Endothelial cell of umbilical vein (primary cell): ENCODE measurements at regions not wholly inside any gene's neighbourhood (a gene's known extent, or its start where the extent isn't known, plus 50 kb on each side); places are given as distances from the start of the nearest gene placed in this dataset.

ENCODE experiments used
- BruUV-seq: library from RNA; stranded (reverse); fragments of 400-500 nt; replicated peaks from 2 replicates; lab custom pipeline; 2021; lab: Mats Ljungman, UMichigan
- CTCF ChIA-PET: fragments of 300-600, 350-600 bp; sonication (Branson Sonifier 250); formaldehyde crosslinking; loops from one replicate; lab custom pipeline; 2021; ENCODE audit warnings: antibody characterized with exemption, inconsistent platforms; lab: Charles Lee
- POLR2A ChIA-PET: fragments of 300-600, 350-600 bp; sonication (Branson Sonifier 250); formaldehyde crosslinking; loops from one replicate; lab custom pipeline; 2021; ENCODE audit warnings: antibody characterized with exemption, inconsistent platforms; lab: Charles Lee
- DNase-seq: peaks from one replicate; pipeline ENCODE4 v3.0.0-alpha.2; 2011; ENCODE audit warnings: low read depth, low spot score
- FAIRE-seq: peaks from 2 replicates; lab custom pipeline; 2011; peaks lifted over from hg19 to GRCh38; lab: Jason Lieb, UNC
- H2AFZ ChIP-seq: 2 replicates; pipeline ENCODE4 v1.6.0; 2012; ENCODE audit warnings: low read depth, low read length, control low read depth, inconsistent platforms
- H3K27ac ChIP-seq: 2 replicates; pipeline ENCODE4 v1.5.1; 2011; ENCODE audit warnings: low read depth, mild to moderate bottlenecking, control low read depth, low read length, moderate library complexity; ENCODE audit not compliant: insufficient read depth
- H3K27me3 ChIP-seq, 2 experiments: 2 replicates each; pipeline versions ENCODE4 v1.6.0 to v1.6.1; 2011; ENCODE audit warnings: low read length in 2 of 2, mixed read lengths in 1 of 2; ENCODE audit not compliant: control insufficient read depth in 2 of 2, insufficient read depth in 2 of 2
- H3K36me3 ChIP-seq, 2 experiments: 2 replicates in 1 of 2; 3 replicates in 1 of 2; pipeline ENCODE4 v1.5.1; 2011; ENCODE audit warnings: low read length in 2 of 2, mild to moderate bottlenecking in 1 of 2, moderate library complexity in 1 of 2; ENCODE audit not compliant: control insufficient read depth in 2 of 2, insufficient read depth in 2 of 2; ENCODE audit errors: extremely low read depth in 1 of 2
- H3K4me1 ChIP-seq: 3 replicates; pipeline ENCODE4 v1.5.1; 2011; ENCODE audit warnings: mild to moderate bottlenecking, low read length; ENCODE audit not compliant: control insufficient read depth, insufficient read depth; ENCODE audit errors: extremely low read depth
- H3K4me2 ChIP-seq: 2 replicates; pipeline ENCODE4 v1.6.1; 2011; ENCODE audit warnings: low read length, control low read depth, mixed read lengths; ENCODE audit not compliant: insufficient read depth
- H3K4me3 ChIP-seq, 3 experiments: fragments of 200-600 bp in 1 of 3; sonication (generic), shearing (Covaris generic) in 1 of 3; replicated peaks in 1 of 3; 2 replicates each; pipeline ENCODE4 v1.5.1; 2011 to 2016; ENCODE audit warnings: control low read depth in 3 of 3, low read length in 3 of 3, mild to moderate bottlenecking in 2 of 3, inconsistent platforms in 1 of 3, low read depth in 1 of 3, moderate library complexity in 1 of 3; ENCODE audit not compliant: insufficient read depth in 1 of 3
- H3K79me2 ChIP-seq: 2 replicates; pipeline ENCODE4 v1.6.0; 2012; ENCODE audit warnings: low read length, inconsistent platforms; ENCODE audit not compliant: control insufficient read depth, insufficient read depth
- H3K9ac ChIP-seq: replicated peaks from 2 replicates; pipeline ENCODE3; 2011; ENCODE audit warnings: low read length, control low read depth; ENCODE audit not compliant: insufficient read depth; ENCODE audit errors: extremely low read depth
- H3K9me1 ChIP-seq: replicated peaks from 3 replicates; pipeline ENCODE4 v1.6.0; 2011; ENCODE audit warnings: mild to moderate bottlenecking, low read length; ENCODE audit not compliant: control insufficient read depth, insufficient read depth; ENCODE audit errors: extremely low read depth
- H3K9me3 ChIP-seq: replicated peaks from 2 replicates; pipeline ENCODE4 v1.5.1; 2012; ENCODE audit warnings: low read length, inconsistent platforms; ENCODE audit not compliant: control insufficient read depth, insufficient read depth
- H4K20me1 ChIP-seq: replicated peaks from 2 replicates; pipeline ENCODE3; 2011; ENCODE audit warnings: mild to moderate bottlenecking, low read length; ENCODE audit not compliant: control insufficient read depth, insufficient read depth; ENCODE audit errors: extremely low read depth
- CTCF ChIP-seq, 2 donors: IDR thresholded peaks; 1 replicate in 1 of 2; 2 replicates in 1 of 2; pipeline ENCODE4 v1.5.1; 2011; ENCODE audit warnings: low read length in 2 of 2, mild to moderate bottlenecking in 2 of 2, moderate library complexity in 2 of 2, control low read depth in 1 of 2, inconsistent platforms in 1 of 2, low read depth in 1 of 2; ENCODE audit not compliant: insufficient read depth in 1 of 2; ENCODE audit errors: extremely low read depth in 1 of 2
- EZH2 ChIP-seq: IDR thresholded peaks from 2 replicates; pipeline ENCODE4 v1.6.1; 2012; ENCODE audit warnings: borderline replicate concordance, low read depth, mild to moderate bottlenecking, moderate library complexity, low read length, inconsistent platforms; ENCODE audit not compliant: severe bottlenecking
- FOS ChIP-seq: IDR thresholded peaks from 2 replicates; pipeline ENCODE4 v1.6.1; 2011; ENCODE audit warnings: mild to moderate bottlenecking, low read length, moderate library complexity, borderline replicate concordance; ENCODE audit not compliant: insufficient read depth
- GATA2 ChIP-seq: IDR thresholded peaks from 2 replicates; pipeline ENCODE4 v1.7.0; 2011; ENCODE audit warnings: low read depth, mild to moderate bottlenecking, moderate library complexity, mixed read lengths, low read length; ENCODE audit not compliant: insufficient read length, insufficient read depth
- JUN ChIP-seq: IDR thresholded peaks from 2 replicates; pipeline ENCODE4 v1.6.1; 2011; ENCODE audit warnings: borderline replicate concordance, low read depth; ENCODE audit not compliant: insufficient read length, insufficient read depth
- MYC ChIP-seq: IDR thresholded peaks from one replicate; pipeline ENCODE4 v1.6.1; 2011; ENCODE audit warnings: mild to moderate bottlenecking, low read depth, low read length
- POLR2A ChIP-seq: IDR thresholded peaks from 2 replicates; pipeline ENCODE4 v1.6.1; 2012; ENCODE audit warnings: low read depth, mild to moderate bottlenecking, control low read depth, low read length
- POLR2AphosphoS5 ChIP-seq: IDR thresholded peaks from 2 replicates; pipeline ENCODE4 v1.6.1; 2012; ENCODE audit warnings: low read depth, mild to moderate bottlenecking, control low read depth, low read length, moderate library complexity; ENCODE audit not compliant: insufficient read depth
- dilution Hi-C: fragments of 300-500 bp; cut with MboI; formaldehyde crosslinking; loops from one replicate; pipeline ENCODE4 v1.15.0; 2019; ENCODE audit warnings: low sequenced_read_pairs; ENCODE audit not compliant: extremely low pct_ligation_motif_present
- intact Hi-C: fragments of 100-400 bp; cut with micrococcal nuclease; formaldehyde crosslinking; loops from one replicate; pipeline ENCODE4 v1.10.0; 2022
- TF ChIP-seq, protein P1 (sequence below): IDR thresholded peaks from 2 replicates; pipeline ENCODE4 v1.6.1; 2011; ENCODE audit not compliant: insufficient read depth, insufficient read length

GRCh38 chr10:130631142-130632096 is 495.2 kb downstream of the GLRX3 start:
- no peaks in the 10 kb centered on the region for H3K4me1 ChIP-seq
- BruUV-seq = no TSS peak
- no peak overlapping the region for H3K27ac ChIP-seq
- no peaks in the 10 kb centered on the region for H3K36me3 ChIP-seq
- DNase-seq (no peak), FAIRE-seq (no peak)
- no peak overlapping the region for H3K4me3 ChIP-seq
- H3K9me1 ChIP-seq = no peaks in the 10 kb centered on the region
- dilution Hi-C loops (no loop called here), intact Hi-C loops (no loop called here)
- H3K4me2 ChIP-seq = no peak overlapping the region
- no peaks in the 10 kb centered on the region for H3K79me2 ChIP-seq
- ChIA-PET CTCF (no interaction called here), POLR2A (no interaction called here)
- H2AFZ ChIP-seq = no peak overlapping the region
- H3K9me3 ChIP-seq = no peaks in the 10 kb centered on the region
- TF ChIP-seq, protein P1, sequence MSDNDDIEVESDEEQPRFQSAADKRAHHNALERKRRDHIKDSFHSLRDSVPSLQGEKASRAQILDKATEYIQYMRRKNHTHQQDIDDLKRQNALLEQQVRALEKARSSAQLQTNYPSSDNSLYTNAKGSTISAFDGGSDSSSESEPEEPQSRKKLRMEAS = no peak
- no peak for TF ChIP-seq FOS
- TF ChIP-seq POLR2A = no peak
- no peaks in the 10 kb centered on the region for H4K20me1 ChIP-seq
- no peaks in the 10 kb centered on the region for H3K27me3 ChIP-seq
- H3K9ac ChIP-seq = no peak overlapping the region

DNA sequence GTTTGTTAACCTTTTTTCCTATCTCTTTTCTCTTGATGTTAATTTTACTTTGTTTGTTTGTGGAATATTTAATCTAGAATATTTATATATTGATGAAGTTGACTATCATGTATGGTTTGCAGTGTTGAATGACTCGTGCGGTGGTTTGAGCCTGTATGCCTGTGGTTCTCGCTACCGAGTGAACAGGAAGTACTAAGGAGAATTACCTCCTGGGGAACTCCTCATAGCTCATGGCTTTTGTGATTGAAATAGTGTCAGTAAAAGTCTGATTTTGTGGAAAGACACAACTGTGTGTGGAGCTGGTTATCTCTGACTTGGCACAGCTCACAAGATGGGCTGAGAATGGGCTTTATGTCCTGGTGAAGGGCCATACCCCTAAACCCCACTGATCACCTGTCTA is 498.6 kb downstream of the GLRX3 start:
- no peak overlapping the region for H3K4me2 ChIP-seq
- H3K79me2 ChIP-seq = no peaks in the 10 kb centered on the region
- H3K9me3 ChIP-seq = peaks cover 2% of the 10 kb centered on the region
- no peaks in the 10 kb centered on the region for H3K4me1 ChIP-seq
- dilution Hi-C loops (no loop called here), intact Hi-C loops (no loop called here)
- BruUV-seq = no TSS peak
- TF ChIP-seq POLR2A = no peak
- no peak for TF ChIP-seq MYC
- TF ChIP-seq JUN = no peak
- no peak for TF ChIP-seq FOS
- TF ChIP-seq GATA2 = no peak
- no peak for TF ChIP-seq EZH2
- TF ChIP-seq, protein P1 = no peak
- TF ChIP-seq CTCF (IDR thresholded peaks at IDR 0.05; ENCODE audit: extremely low read depth in 1 of 2, insufficient read depth in 1 of 2, low read depth in 1 of 2, low read length in 2 of 2) = no peak
- TF ChIP-seq POLR2AphosphoS5 = no peak
- DNase-seq (no peak), FAIRE-seq (no peak)
- no peak overlapping the region for H3K4me3 ChIP-seq
- H3K27me3 ChIP-seq = no peaks in the 10 kb centered on the region
- H2AFZ ChIP-seq = no peak overlapping the region
- H3K36me3 ChIP-seq = no peaks in the 10 kb centered on the region
- POLR2A ChIA-PET = no interaction called here
- no peaks in the 10 kb centered on the region for H4K20me1 ChIP-seq
- CTCF ChIA-PET = no interaction called here
- no peak overlapping the region for H3K27ac ChIP-seq
- no peaks in the 10 kb centered on the region for H3K9me1 ChIP-seq
- no peak overlapping the region for H3K9ac ChIP-seq
